BLaER1 treated with 17β-estradiol and CSF1 and Interleukin-3, amounts not matched to agents 10 nM and 100 nM (cell line): ENCODE measurements at regions not wholly inside any gene's neighbourhood (a gene's known extent, or its start where the extent isn't known, plus 50 kb on each side); places are given as distances from the start of the nearest gene placed in this dataset.
A peak's percentile ranks its signal among the peaks of the same experiment; 100 is the strongest.
"Not testable (repeated sequence)": the region's sequence is repeated elsewhere in the genome, so short reads cannot be mapped to it uniquely, and the experiment has no call there.

Experiments
- H3K27ac ChIP-seq, 11 experiments: shearing (Covaris generic); formaldehyde crosslinking; 2 replicates each; pipeline ENCODE4 v1.8.1; 2022
- H3K27me3 ChIP-seq, 11 experiments: shearing (Covaris generic); formaldehyde crosslinking; 2 replicates each; pipeline ENCODE4 v1.8.1; 2022
- H3K36me3 ChIP-seq, 11 experiments: shearing (Covaris generic); formaldehyde crosslinking; 2 replicates each; pipeline ENCODE4 v1.8.1; 2022
- H3K4me1 ChIP-seq, 10 experiments: shearing (Covaris generic); formaldehyde crosslinking; 2 replicates each; pipeline ENCODE4 v1.8.1; 2022
- H3K4me2 ChIP-seq, 11 experiments: shearing (Covaris generic); formaldehyde crosslinking; 2 replicates each; pipeline ENCODE4 v1.8.1; 2022
- H3K4me3 ChIP-seq, 10 experiments: shearing (Covaris generic); formaldehyde crosslinking; 2 replicates each; pipeline ENCODE4 v1.8.1; 2022
- H3K9ac ChIP-seq, 11 experiments: shearing (Covaris generic); formaldehyde crosslinking; 2 replicates each; pipeline ENCODE4 v1.8.1; 2022
- H3K9me3 ChIP-seq, 11 experiments: shearing (Covaris generic); formaldehyde crosslinking; replicated peaks in 1 of 11; 2 replicates each; pipeline ENCODE4 v1.8.1; 2022
- H4K20me1 ChIP-seq, 11 experiments: shearing (Covaris generic); formaldehyde crosslinking; 2 replicates each; pipeline ENCODE4 v1.8.1; 2022
- Cebpa-rat ChIP-seq, 11 experiments: shearing (Covaris generic); IDR thresholded peaks; 2 replicates each; pipeline ENCODE4 v1.8.1; 2022

GRCh38 chr9:85112391-85112790, 442.9 kb downstream of the NTRK2 start:
- H3K4me1 ChIP-seq, result no peaks in the 10 kb centered on the region
- H3K27me3 ChIP-seq, result no peaks in the 10 kb centered on the region
- H3K4me2 ChIP-seq, result no peak overlapping the region
- no peaks in the 10 kb centered on the region for H3K36me3 ChIP-seq
- no peak overlapping the region for H3K9ac ChIP-seq
- TF ChIP-seq Cebpa-rat (IDR thresholded peaks at IDR 0.05), result no peak
- no peaks in the 10 kb centered on the region for H3K9me3 ChIP-seq
- H3K27ac ChIP-seq, result no peak overlapping the region
- H3K4me3 ChIP-seq, result no peak overlapping the region
- H4K20me1 ChIP-seq, result no peaks in the 10 kb centered on the region

- no peaks in the 10 kb centered on the region for H3K4me1 ChIP-seq
- no peak overlapping the region for H3K4me2 ChIP-seq
- H3K36me3 ChIP-seq, result no peaks in the 10 kb centered on the region
- no peak overlapping the region for H3K9ac ChIP-seq
- no peak for TF ChIP-seq Cebpa-rat (IDR thresholded peaks at IDR 0.05)
- no peaks in the 10 kb centered on the region for H4K20me1 ChIP-seq
- H3K27me3 ChIP-seq, result no peaks in the 10 kb centered on the region
- no peak overlapping the region for H3K27ac ChIP-seq
- no peak overlapping the region for H3K4me3 ChIP-seq
- no peaks in the 10 kb centered on the region for H3K9me3 ChIP-seq
Measured at GRCh38 chr9:85108746-85109145, 439.2 kb downstream of the NTRK2 start.

DNA sequence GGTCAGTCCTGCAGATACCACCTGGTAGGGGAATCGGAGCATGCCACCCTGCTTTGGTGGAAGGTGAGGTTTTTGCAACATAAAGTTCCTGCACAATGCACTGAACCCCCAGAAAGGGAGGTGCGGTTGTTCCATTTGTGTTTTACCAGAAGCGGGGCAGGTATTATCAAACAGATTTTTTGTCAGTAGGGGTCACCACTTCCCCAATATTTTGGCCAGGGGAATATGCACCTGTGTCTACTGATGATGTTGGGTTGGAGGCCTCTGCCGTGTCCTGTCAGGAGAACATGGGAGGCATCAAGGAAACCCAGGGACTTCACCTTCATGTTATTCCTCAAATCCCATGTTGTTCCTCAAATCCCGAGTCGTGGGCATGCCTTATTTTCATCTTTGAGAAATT, 438.7 kb downstream of the NTRK2 start:
- Histone ChIP-seq H3K4me1 (no peaks in the 10 kb centered on the region), H3K9ac (no peak overlapping the region), H3K9me3 (no peaks in the 10 kb centered on the region), H3K36me3 (no peaks in the 10 kb centered on the region), H3K27me3 (no peaks in the 10 kb centered on the region), H3K27ac (no peak overlapping the region), H4K20me1 (no peaks in the 10 kb centered on the region), H3K4me2 (no peak overlapping the region), H3K4me3 (no peak overlapping the region)
- TF ChIP-seq Cebpa-rat (IDR thresholded peaks at IDR 0.05), result no peak

- peaks cover 0 to 16% (median 9%) of the 10 kb centered on the region in 10 experiments; a peak in 13 of 20 replicates for H3K4me1 ChIP-seq
- peak overlapping the region in 8 of 11 experiments; percentile 2 to 48 (median 28); a peak in 9 of 22 replicates for H3K4me2 ChIP-seq
- H3K9me3 ChIP-seq, result peaks cover 0 to 12% (median 0%) of the 10 kb centered on the region in 11 experiments; a peak in 2 of 22 replicates
- H3K27me3 ChIP-seq, result no peaks in the 10 kb centered on the region
- H4K20me1 ChIP-seq, result no peaks in the 10 kb centered on the region
- H3K4me3 ChIP-seq, result no peak overlapping the region
- no peak for TF ChIP-seq Cebpa-rat (IDR thresholded peaks at IDR 0.05)
- no peak overlapping the region for H3K9ac ChIP-seq
- no peaks in the 10 kb centered on the region for H3K36me3 ChIP-seq
- peak overlapping the region in 6 of 11 experiments; percentile 2 to 47 (median 31); a peak in 5 of 22 replicates for H3K27ac ChIP-seq
Measured at GRCh38 chr9:85089188-85089969, 419.9 kb downstream of the NTRK2 start.

- no peak overlapping the region for H3K4me2 ChIP-seq
- H3K36me3 ChIP-seq, result no peaks in the 10 kb centered on the region
- no peak for TF ChIP-seq Cebpa-rat (IDR thresholded peaks at IDR 0.05)
Measured at GRCh38 chr9:85081963-85082362, 412.4 kb downstream of the NTRK2 start.

DNA sequence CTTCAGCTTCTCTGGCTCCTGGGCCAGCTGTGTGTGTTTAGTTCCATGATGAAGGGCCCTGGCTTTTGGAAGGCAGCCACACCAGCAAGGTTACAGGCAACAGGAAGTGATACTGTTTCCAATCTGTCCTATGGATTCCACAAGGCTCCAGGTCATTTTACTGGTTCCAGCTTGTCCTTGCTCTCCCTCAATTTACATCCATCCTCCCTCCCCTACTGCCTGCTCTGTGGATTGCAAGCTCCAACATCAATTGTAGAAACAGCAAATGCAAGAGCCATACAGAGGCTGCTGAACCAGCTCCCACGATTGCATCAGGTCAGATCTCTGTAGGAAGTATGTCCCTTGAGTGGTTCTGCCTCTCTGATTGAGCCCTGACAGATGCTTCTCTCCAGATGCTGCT, 409.8 kb downstream of the NTRK2 start:
- Histone ChIP-seq H3K27ac (no peak overlapping the region), H4K20me1 (no peaks in the 10 kb centered on the region), H3K36me3 (no peaks in the 10 kb centered on the region), H3K9me3 (peaks cover 0 to 13% (median 7%) of the 10 kb centered on the region in 11 experiments; a peak in 7 of 22 replicates), H3K4me1 (peaks cover 0 to 11% (median 0%) of the 10 kb centered on the region in 10 experiments; a peak in 3 of 20 replicates), H3K27me3 (no peaks in the 10 kb centered on the region), H3K9ac (no peak overlapping the region), H3K4me3 (no peak overlapping the region), H3K4me2 (no peak overlapping the region)
- TF ChIP-seq Cebpa-rat (IDR thresholded peaks at IDR 0.05), result no peak

More at GRCh38 chr9:85081963-85082362, 412.4 kb downstream of the NTRK2 start:
- Histone ChIP-seq H3K27ac (no peak overlapping the region), H3K9me3 (peaks cover 0 to 13% (median 7%) of the 10 kb centered on the region in 11 experiments; a peak in 7 of 22 replicates), H3K4me1 (peaks cover 0 to 11% (median 0%) of the 10 kb centered on the region in 10 experiments; a peak in 3 of 20 replicates), H3K27me3 (no peaks in the 10 kb centered on the region), H3K4me3 (no peak overlapping the region), H3K9ac (no peak overlapping the region), H4K20me1 (no peaks in the 10 kb centered on the region)

GRCh38 chr9:85077944-85078343, 408.4 kb downstream of the NTRK2 start:
- no peaks in the 10 kb centered on the region for H3K27me3 ChIP-seq
- no peak for TF ChIP-seq Cebpa-rat (IDR thresholded peaks at IDR 0.05)

GRCh38 chr9:85077146-85077545, 407.6 kb downstream of the NTRK2 start:
- Histone ChIP-seq H3K4me1 (peaks cover 0 to 11% (median 0%) of the 10 kb centered on the region in 10 experiments; a peak in 3 of 20 replicates), H3K4me2 (peak overlapping the region in 4 of 11 experiments; percentile 7 to 20 (median 9); a peak in 3 of 22 replicates)
- H4K20me1 ChIP-seq, H3K27ac ChIP-seq, H3K9me3 ChIP-seq, H3K4me3 ChIP-seq, H3K36me3 ChIP-seq, H3K9ac ChIP-seq, H3K27me3 ChIP-seq: not testable (repeated sequence)

More at GRCh38 chr9:85077944-85078343, 408.4 kb downstream of the NTRK2 start:
- H3K27ac ChIP-seq, result no peak overlapping the region
- peak overlapping the region in 4 of 11 experiments; percentile 5 to 10 (median 8); a peak in 4 of 22 replicates for H3K4me2 ChIP-seq
- peaks cover 0 to under 1% (median 0%) of the 10 kb centered on the region in 11 experiments; a peak in 2 of 22 replicates for H3K9me3 ChIP-seq
- no peaks in the 10 kb centered on the region for H4K20me1 ChIP-seq
- H3K4me3 ChIP-seq, result no peak overlapping the region
- no peaks in the 10 kb centered on the region for H3K36me3 ChIP-seq
- peaks cover 0 to 11% (median 0%) of the 10 kb centered on the region in 10 experiments; a peak in 3 of 20 replicates for H3K4me1 ChIP-seq
- H3K9ac ChIP-seq, result no peak overlapping the region
